SK-N-SH (cell line): ENCODE measurements at regions not wholly inside any gene's neighbourhood (a gene's known extent, or its start where the extent isn't known, plus 50 kb on each side); places are given as distances from the start of the nearest gene placed in this dataset.

Source experiments
- GABPA ChIP-seq: IDR thresholded peaks from 2 replicates; pipeline ENCODE4 v1.4.0; 2012; ENCODE audit warnings: low read depth, mild to moderate bottlenecking
- JUND ChIP-seq: IDR thresholded peaks from 2 replicates; pipeline ENCODE4 v1.4.0; 2012
- POLR2AphosphoS5 ChIP-seq: IDR thresholded peaks from 2 replicates; pipeline ENCODE4 v1.6.1; 2012; ENCODE audit warnings: low read depth, low read length
- RFX5 ChIP-seq: IDR thresholded peaks from 2 replicates; pipeline ENCODE4 v1.6.1; 2012; ENCODE audit warnings: mild to moderate bottlenecking, improper control_type of control experiment, low read length
- YY1 ChIP-seq: IDR thresholded peaks from 2 replicates; pipeline ENCODE4 v1.4.0; 2012; ENCODE audit warnings: low read depth, mild to moderate bottlenecking
- TF ChIP-seq, protein P1 (sequence below): IDR thresholded peaks from 2 replicates; pipeline ENCODE4; 2012
- TF ChIP-seq, protein P2 (sequence below): fragments of 200-600 bp; sonication (generic); IDR thresholded peaks from 2 replicates; pipeline ENCODE4 v1.6.1; 2017; ENCODE audit warnings: antibody characterized with exemption, mild to moderate bottlenecking, moderate library complexity
- TF ChIP-seq, protein P3 (sequence below): IDR thresholded peaks from 2 replicates; pipeline ENCODE4 v1.6.1; 2012; ENCODE audit warnings: mild to moderate bottlenecking, low read depth, low read length, moderate library complexity

DNA sequence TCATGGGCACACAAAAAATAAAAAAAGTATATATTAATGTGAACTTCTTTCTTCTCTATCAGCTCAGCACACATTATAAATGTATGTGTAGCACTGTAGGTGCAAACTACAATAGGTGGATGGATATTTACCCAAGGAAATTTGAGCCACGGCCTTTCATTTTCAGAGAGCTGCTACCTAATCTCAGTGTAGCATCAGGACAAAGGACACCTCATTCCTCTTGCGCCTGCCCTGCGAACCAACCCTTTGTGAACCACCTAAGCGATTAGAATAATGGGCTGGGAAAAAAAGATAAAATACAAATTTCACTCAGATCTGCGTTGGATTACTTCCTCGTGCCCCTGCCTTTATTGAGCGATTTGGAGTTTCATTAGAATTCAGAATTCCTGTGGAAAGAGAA, 263.2 kb downstream of the NR2F2 start:
- no peak for TF ChIP-seq RFX5
- no peak for TF ChIP-seq JUND
- TF ChIP-seq, protein P1, sequence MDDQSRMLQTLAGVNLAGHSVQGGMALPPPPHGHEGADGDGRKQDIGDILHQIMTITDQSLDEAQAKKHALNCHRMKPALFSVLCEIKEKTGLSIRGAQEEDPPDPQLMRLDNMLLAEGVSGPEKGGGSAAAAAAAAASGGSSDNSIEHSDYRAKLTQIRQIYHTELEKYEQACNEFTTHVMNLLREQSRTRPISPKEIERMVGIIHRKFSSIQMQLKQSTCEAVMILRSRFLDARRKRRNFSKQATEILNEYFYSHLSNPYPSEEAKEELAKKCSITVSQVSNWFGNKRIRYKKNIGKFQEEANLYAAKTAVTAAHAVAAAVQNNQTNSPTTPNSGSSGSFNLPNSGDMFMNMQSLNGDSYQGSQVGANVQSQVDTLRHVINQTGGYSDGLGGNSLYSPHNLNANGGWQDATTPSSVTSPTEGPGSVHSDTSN = no peak
- TF ChIP-seq POLR2AphosphoS5 = no peak
- TF ChIP-seq, protein P2, sequence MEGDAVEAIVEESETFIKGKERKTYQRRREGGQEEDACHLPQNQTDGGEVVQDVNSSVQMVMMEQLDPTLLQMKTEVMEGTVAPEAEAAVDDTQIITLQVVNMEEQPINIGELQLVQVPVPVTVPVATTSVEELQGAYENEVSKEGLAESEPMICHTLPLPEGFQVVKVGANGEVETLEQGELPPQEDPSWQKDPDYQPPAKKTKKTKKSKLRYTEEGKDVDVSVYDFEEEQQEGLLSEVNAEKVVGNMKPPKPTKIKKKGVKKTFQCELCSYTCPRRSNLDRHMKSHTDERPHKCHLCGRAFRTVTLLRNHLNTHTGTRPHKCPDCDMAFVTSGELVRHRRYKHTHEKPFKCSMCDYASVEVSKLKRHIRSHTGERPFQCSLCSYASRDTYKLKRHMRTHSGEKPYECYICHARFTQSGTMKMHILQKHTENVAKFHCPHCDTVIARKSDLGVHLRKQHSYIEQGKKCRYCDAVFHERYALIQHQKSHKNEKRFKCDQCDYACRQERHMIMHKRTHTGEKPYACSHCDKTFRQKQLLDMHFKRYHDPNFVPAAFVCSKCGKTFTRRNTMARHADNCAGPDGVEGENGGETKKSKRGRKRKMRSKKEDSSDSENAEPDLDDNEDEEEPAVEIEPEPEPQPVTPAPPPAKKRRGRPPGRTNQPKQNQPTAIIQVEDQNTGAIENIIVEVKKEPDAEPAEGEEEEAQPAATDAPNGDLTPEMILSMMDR = no peak
- TF ChIP-seq GABPA = no peak
- no peak for TF ChIP-seq YY1
- TF ChIP-seq, protein P3, sequence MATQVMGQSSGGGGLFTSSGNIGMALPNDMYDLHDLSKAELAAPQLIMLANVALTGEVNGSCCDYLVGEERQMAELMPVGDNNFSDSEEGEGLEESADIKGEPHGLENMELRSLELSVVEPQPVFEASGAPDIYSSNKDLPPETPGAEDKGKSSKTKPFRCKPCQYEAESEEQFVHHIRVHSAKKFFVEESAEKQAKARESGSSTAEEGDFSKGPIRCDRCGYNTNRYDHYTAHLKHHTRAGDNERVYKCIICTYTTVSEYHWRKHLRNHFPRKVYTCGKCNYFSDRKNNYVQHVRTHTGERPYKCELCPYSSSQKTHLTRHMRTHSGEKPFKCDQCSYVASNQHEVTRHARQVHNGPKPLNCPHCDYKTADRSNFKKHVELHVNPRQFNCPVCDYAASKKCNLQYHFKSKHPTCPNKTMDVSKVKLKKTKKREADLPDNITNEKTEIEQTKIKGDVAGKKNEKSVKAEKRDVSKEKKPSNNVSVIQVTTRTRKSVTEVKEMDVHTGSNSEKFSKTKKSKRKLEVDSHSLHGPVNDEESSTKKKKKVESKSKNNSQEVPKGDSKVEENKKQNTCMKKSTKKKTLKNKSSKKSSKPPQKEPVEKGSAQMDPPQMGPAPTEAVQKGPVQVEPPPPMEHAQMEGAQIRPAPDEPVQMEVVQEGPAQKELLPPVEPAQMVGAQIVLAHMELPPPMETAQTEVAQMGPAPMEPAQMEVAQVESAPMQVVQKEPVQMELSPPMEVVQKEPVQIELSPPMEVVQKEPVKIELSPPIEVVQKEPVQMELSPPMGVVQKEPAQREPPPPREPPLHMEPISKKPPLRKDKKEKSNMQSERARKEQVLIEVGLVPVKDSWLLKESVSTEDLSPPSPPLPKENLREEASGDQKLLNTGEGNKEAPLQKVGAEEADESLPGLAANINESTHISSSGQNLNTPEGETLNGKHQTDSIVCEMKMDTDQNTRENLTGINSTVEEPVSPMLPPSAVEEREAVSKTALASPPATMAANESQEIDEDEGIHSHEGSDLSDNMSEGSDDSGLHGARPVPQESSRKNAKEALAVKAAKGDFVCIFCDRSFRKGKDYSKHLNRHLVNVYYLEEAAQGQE = no peak
